ENCODE measurements at regions not wholly inside any gene's neighbourhood (a gene's known extent, or its start where the extent isn't known, plus 50 kb on each side); places are given as distances from the start of the nearest gene placed in this dataset.

- TF ChIP-seq CTCF (conservative IDR thresholded peaks at IDR 0.05; ENCODE audit: low read length) (no peak), EZH2phosphoT487 (IDR thresholded peaks at IDR 0.05; ENCODE audit: borderline replicate concordance, low read depth, low read length) (no peak)
Measured at GRCh38 chr10:125243532-125244253, 83.3 kb upstream of the CTBP2 start.

GRCh38 chr10:125238682-125239081 lies 78.3 kb upstream of the CTBP2 start:
- H4K20me1 ChIP-seq (ENCODE audit: insufficient read depth, low read length) = no peaks in the 10 kb centered on the region
- H3K36me3 ChIP-seq (ENCODE audit: insufficient read depth, low read length) = no peaks in the 10 kb centered on the region
- no peak overlapping the region for H3K4me3 ChIP-seq (ENCODE audit: low read depth, low read length, poor library complexity, severe bottlenecking)
- TF ChIP-seq EZH2phosphoT487 (IDR thresholded peaks at IDR 0.05; ENCODE audit: borderline replicate concordance, low read depth, low read length) = no peak
- TF ChIP-seq CTCF (conservative IDR thresholded peaks at IDR 0.05; ENCODE audit: low read length) = no peak
- DNase-seq (ENCODE audit: low spot score) = no peak
- H3K4me1 ChIP-seq (ENCODE audit: insufficient read depth, low read length, poor library complexity, severe bottlenecking) = no peaks in the 10 kb centered on the region
- no peaks in the 10 kb centered on the region for H3K9me2 ChIP-seq (ENCODE audit: insufficient read depth, low read length)
- ChIA-PET POLR2A (no interaction called here), CTCF (ENCODE audit: unreplicated experiment) (no interaction called here)
- H3K27ac ChIP-seq (ENCODE audit: low read depth, low read length, poor library complexity, severe bottlenecking) = no peak overlapping the region
- H3K4me2 ChIP-seq (ENCODE audit: low read length) = no peak overlapping the region
- BruUV-seq (replicated peaks) = no TSS peak
- no peak overlapping the region for H2AFZ ChIP-seq (ENCODE audit: low read length)
- H3K79me2 ChIP-seq (ENCODE audit: insufficient read depth, low read depth, low read length) = no peaks in the 10 kb centered on the region
- 0 out of 2 replicates have a peak, but pooled peaks cover 7% of the 10 kb centered on the region for H3K9me3 ChIP-seq (ENCODE audit: low read length)
- intact Hi-C loops (cut with micrococcal nuclease; ENCODE audit: unreplicated experiment) = no loop called here

More at GRCh38 chr10:125243532-125244253, 83.3 kb upstream of the CTBP2 start:
- Histone ChIP-seq H2AFZ (ENCODE audit: low read length) (no peak overlapping the region), H3K79me2 (ENCODE audit: insufficient read depth, low read depth, low read length) (no peaks in the 10 kb centered on the region), H3K4me3 (ENCODE audit: low read depth, low read length, poor library complexity, severe bottlenecking) (no peak overlapping the region), H3K27ac (ENCODE audit: low read depth, low read length, poor library complexity, severe bottlenecking) (no peak overlapping the region), H3K9me2 (ENCODE audit: insufficient read depth, low read length) (no peaks in the 10 kb centered on the region), H3K9me3 (ENCODE audit: low read length) (0 out of 2 replicates have a peak, but pooled peaks cover 5% of the 10 kb centered on the region), H3K4me2 (ENCODE audit: low read length) (no peak overlapping the region), H3K4me1 (ENCODE audit: insufficient read depth, low read length, poor library complexity, severe bottlenecking) (no peaks in the 10 kb centered on the region), H4K20me1 (ENCODE audit: insufficient read depth, low read length) (no peaks in the 10 kb centered on the region), H3K36me3 (ENCODE audit: insufficient read depth, low read length) (no peaks in the 10 kb centered on the region)
- DNase-seq (ENCODE audit: low spot score) = no peak
- ChIA-PET POLR2A (interaction anchor here (0.9 kb wide), 1 partner anchor 13 kb away, joined by 3 read pairs; no protein-coding TSS in a partner anchor), CTCF (ENCODE audit: unreplicated experiment) (no interaction called here)
- intact Hi-C loops (cut with micrococcal nuclease; ENCODE audit: unreplicated experiment) = no loop called here
- BruUV-seq (replicated peaks) = no TSS peak

- Histone ChIP-seq H3K36me3 (ENCODE audit: insufficient read depth, low read length) (no peaks in the 10 kb centered on the region), H3K9me2 (ENCODE audit: insufficient read depth, low read length) (no peaks in the 10 kb centered on the region), H3K4me2 (ENCODE audit: low read length) (no peak overlapping the region), H3K9me3 (ENCODE audit: low read length) (0 out of 2 replicates have a peak, but pooled peaks cover 7% of the 10 kb centered on the region), H3K27ac (ENCODE audit: low read depth, low read length, poor library complexity, severe bottlenecking) (no peak overlapping the region), H4K20me1 (ENCODE audit: insufficient read depth, low read length) (no peaks in the 10 kb centered on the region), H3K4me3 (ENCODE audit: low read depth, low read length, poor library complexity, severe bottlenecking) (no peak overlapping the region), H2AFZ (ENCODE audit: low read length) (no peak overlapping the region), H3K79me2 (ENCODE audit: insufficient read depth, low read depth, low read length) (no peaks in the 10 kb centered on the region), H3K4me1 (ENCODE audit: insufficient read depth, low read length, poor library complexity, severe bottlenecking) (no peaks in the 10 kb centered on the region)
- TF ChIP-seq CTCF (conservative IDR thresholded peaks at IDR 0.05; ENCODE audit: low read length) (no peak), EZH2phosphoT487 (IDR thresholded peaks at IDR 0.05; ENCODE audit: borderline replicate concordance, low read depth, low read length) (no peak)
- DNase-seq (ENCODE audit: low spot score) = no peak
- CTCF ChIA-PET (ENCODE audit: unreplicated experiment) = no interaction called here
- no TSS peak for BruUV-seq (replicated peaks)
- intact Hi-C loops (cut with micrococcal nuclease; ENCODE audit: unreplicated experiment) = no loop called here
- POLR2A ChIA-PET = interaction anchor here (1.7 kb wide), 1 partner anchor 13 kb away, joined by 4 read pairs; no protein-coding TSS in a partner anchor
Measured at GRCh38 chr10:125236091-125236490, 75.7 kb upstream of the CTBP2 start.

All from OCI-LY7 (cell line).